Brain microvascular endothelial cell (primary cell): ENCODE measurements at regions not wholly inside any gene's neighbourhood (a gene's known extent, or its start where the extent isn't known, plus 50 kb on each side); places are given as distances from the start of the nearest gene placed in this dataset.
A peak's percentile ranks its signal among the peaks of the same experiment; 100 is the strongest.

Source experiments
- DNase-seq: peaks from one replicate; pipeline ENCODE4 v3.0.0-alpha.2; 2020
- H3K27ac ChIP-seq: fragments of 250-450 bp; sonication (Bioruptor Pico); 2 replicates; pipeline ENCODE4 v1.5.1; 2020; ENCODE audit warnings: mild to moderate bottlenecking, moderate library complexity
- H3K27me3 ChIP-seq: fragments of 250-450 bp; sonication (Bioruptor Pico); replicated peaks from 2 replicates; pipeline ENCODE4 v1.5.1; 2020; ENCODE audit warnings: mild to moderate bottlenecking
- H3K36me3 ChIP-seq: fragments of 250-450 bp; sonication (Bioruptor Pico); replicated peaks from 2 replicates; pipeline ENCODE4 v1.5.1; 2020; ENCODE audit warnings: mild to moderate bottlenecking
- H3K4me3 ChIP-seq: 2 replicates; pipeline ENCODE4 v1.5.1; 2011; ENCODE audit warnings: low read depth, mild to moderate bottlenecking, control low read depth, low read length, moderate library complexity
- CTCF ChIP-seq: IDR thresholded peaks from 2 replicates; pipeline ENCODE4 v1.5.1; 2011; ENCODE audit warnings: low read depth, mild to moderate bottlenecking, moderate library complexity, low read length, control low read depth, inconsistent platforms; ENCODE audit errors: missing control alignments
- in situ Hi-C: cut with HindIII; loops from 2 replicates; pipeline ENCODE4 v1.10.0; 2017; ENCODE audit warnings: low sequenced_read_pairs, low pct_ligation_motif_present

GRCh38 chr6:127641905-127642304 lies 64.9 kb downstream of the C6orf58 start:
- Histone ChIP-seq H3K27me3 (no peaks in the 10 kb centered on the region), H3K4me3 (no peak overlapping the region), H3K27ac (no peak overlapping the region), H3K36me3 (no peaks in the 10 kb centered on the region)
- in situ Hi-C loops, result no loop called here
- peak; percentile 83 for TF ChIP-seq CTCF
- peak; percentile 21 for DNase-seq
